IPS DF 19.7 (cell line): ENCODE measurements at regions not wholly inside any gene's neighbourhood (a gene's known extent, or its start where the extent isn't known, plus 50 kb on each side); places are given as distances from the start of the nearest gene placed in this dataset.

Experiments used
- DNase-seq: peaks from one replicate; pipeline ENCODE4 v3.0.0-alpha.2; 2013; ENCODE audit warnings: low read depth, low spot score

DNA sequence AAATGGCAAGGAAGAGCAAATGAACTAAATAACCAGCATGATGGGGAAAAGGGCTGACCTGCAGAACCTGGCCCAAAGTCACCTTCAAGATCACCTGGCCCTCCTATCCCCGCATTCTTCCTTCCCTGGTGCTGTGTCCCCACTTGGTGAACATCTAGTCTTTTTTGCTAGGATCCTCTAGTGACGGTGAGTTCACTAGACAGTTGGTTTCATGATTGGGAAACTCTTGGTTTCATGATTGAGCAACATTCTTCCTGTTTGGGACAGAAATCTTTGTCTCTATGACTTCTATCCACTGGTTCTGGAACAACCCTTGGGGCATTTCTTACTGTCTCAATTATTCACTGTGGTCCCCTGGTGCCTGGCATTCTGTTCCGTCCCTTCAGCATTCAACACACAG, 50.2 kb upstream of the DAB2IP start:
- no peak for DNase-seq
